ENCODE measurements at regions not wholly inside any gene's neighbourhood (a gene's known extent, or its start where the extent isn't known, plus 50 kb on each side); places are given as distances from the start of the nearest gene placed in this dataset.

GRCh38 chr6:23419046-23419445 is 707.0 kb upstream of the NRSN1 start:
- H3K14ac ChIP-seq (ENCODE audit: insufficient read depth, low read length) = no peak overlapping the region
- H3K79me2 ChIP-seq (ENCODE audit: insufficient read depth, low read length) = no peaks in the 10 kb centered on the region
- no peak overlapping the region for H2BK20ac ChIP-seq (ENCODE audit: low read depth, low read length, poor library complexity, severe bottlenecking)
- H2BK15ac ChIP-seq (ENCODE audit: low read depth, low read length) = no peak overlapping the region
- H3K4me2 ChIP-seq (ENCODE audit: insufficient read depth, insufficient read length, low read length) = no peak overlapping the region
- no peak overlapping the region for H2AK5ac ChIP-seq (ENCODE audit: insufficient read length, low read length)
- Mint-ChIP-seq H3K36me3 (ENCODE audit: insufficient read depth in 1 of 3, low read depth in 3 of 3) (peaks cover 0 to 13% (median 3%) of the 10 kb centered on the region in 3 experiments; a peak in 2 of 7 replicates), H3K9me3 (no peaks in the 10 kb centered on the region; a peak in 2 of 5 replicates), H3K4me1 (peaks cover 0 to under 1% of the 10 kb centered on the region in 2 experiments; a peak in 1 of 4 replicates), H3K4me3 (no peak overlapping the region), H3K27me3 (ENCODE audit: low read depth) (no peaks in the 10 kb centered on the region), H3K27ac (no peak overlapping the region)
- no peaks in the 10 kb centered on the region for H3K27me3 ChIP-seq (ENCODE audit: insufficient read depth, low read length)
- H3K4me1 ChIP-seq (ENCODE audit: insufficient read depth, low read length) = no peaks in the 10 kb centered on the region
- H4K91ac ChIP-seq (ENCODE audit: insufficient read length, low read depth, low read length) = no peak overlapping the region
- H3K27ac ChIP-seq (ENCODE audit: insufficient read length, low read depth, low read length) = no peak overlapping the region
- no peak overlapping the region for H4K5ac ChIP-seq (ENCODE audit: insufficient read length, low read depth, low read length)
- no peak overlapping the region for H2BK5ac ChIP-seq (ENCODE audit: insufficient read length, low read length)
- H3K18ac ChIP-seq (ENCODE audit: insufficient read length, low read depth, low read length) = no peak overlapping the region
- H3K23ac ChIP-seq (ENCODE audit: insufficient read length, low read depth, low read length) = no peak overlapping the region
- no peak for DNase-seq
- no peak overlapping the region for H3K56ac ChIP-seq (ENCODE audit: insufficient read length, low read depth, low read length)
- H3K9me3 ChIP-seq (ENCODE audit: control insufficient read depth, low read depth, low read length) = no peaks in the 10 kb centered on the region
- H3K23me2 ChIP-seq (ENCODE audit: insufficient read length, low read depth, low read length, poor library complexity, severe bottlenecking) = no peaks in the 10 kb centered on the region
- H3K4ac ChIP-seq (ENCODE audit: low read depth, low read length) = no peak overlapping the region
- no peak overlapping the region for H2AFZ ChIP-seq (ENCODE audit: low read length)
- no peak overlapping the region for H3T11ph ChIP-seq (ENCODE audit: low read length)
- no peaks in the 10 kb centered on the region for H4K20me1 ChIP-seq (ENCODE audit: control insufficient read depth, insufficient read depth, insufficient read length)
- TF ChIP-seq, protein P1, sequence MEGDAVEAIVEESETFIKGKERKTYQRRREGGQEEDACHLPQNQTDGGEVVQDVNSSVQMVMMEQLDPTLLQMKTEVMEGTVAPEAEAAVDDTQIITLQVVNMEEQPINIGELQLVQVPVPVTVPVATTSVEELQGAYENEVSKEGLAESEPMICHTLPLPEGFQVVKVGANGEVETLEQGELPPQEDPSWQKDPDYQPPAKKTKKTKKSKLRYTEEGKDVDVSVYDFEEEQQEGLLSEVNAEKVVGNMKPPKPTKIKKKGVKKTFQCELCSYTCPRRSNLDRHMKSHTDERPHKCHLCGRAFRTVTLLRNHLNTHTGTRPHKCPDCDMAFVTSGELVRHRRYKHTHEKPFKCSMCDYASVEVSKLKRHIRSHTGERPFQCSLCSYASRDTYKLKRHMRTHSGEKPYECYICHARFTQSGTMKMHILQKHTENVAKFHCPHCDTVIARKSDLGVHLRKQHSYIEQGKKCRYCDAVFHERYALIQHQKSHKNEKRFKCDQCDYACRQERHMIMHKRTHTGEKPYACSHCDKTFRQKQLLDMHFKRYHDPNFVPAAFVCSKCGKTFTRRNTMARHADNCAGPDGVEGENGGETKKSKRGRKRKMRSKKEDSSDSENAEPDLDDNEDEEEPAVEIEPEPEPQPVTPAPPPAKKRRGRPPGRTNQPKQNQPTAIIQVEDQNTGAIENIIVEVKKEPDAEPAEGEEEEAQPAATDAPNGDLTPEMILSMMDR (conservative IDR thresholded peaks at IDR 0.05) = no peak
- H3K9ac ChIP-seq (ENCODE audit: extremely low read depth, insufficient read length, low read length) = no peak overlapping the region
- H4K8ac ChIP-seq (replicated peaks; ENCODE audit: insufficient read length, low read depth, low read length) = no peak overlapping the region
- WGBS (ENCODE audit: extremely low coverage, insufficient read length, low lambda C conversion rate) = no CpG with 5 or more reads among the region's 1 CpG
- no peak overlapping the region for H2BK12ac ChIP-seq (ENCODE audit: insufficient read length, low read depth, low read length)
- no peaks in the 10 kb centered on the region for H3K79me1 ChIP-seq (ENCODE audit: insufficient read depth, low read depth, low read length, poor library complexity, severe bottlenecking)
- H2BK120ac ChIP-seq (ENCODE audit: low read depth, low read length, poor library complexity, severe bottlenecking) = no peak overlapping the region
